Heart left ventricle (tissue), 16 donors: ENCODE measurements at regions not wholly inside any gene's neighbourhood (a gene's known extent, or its start where the extent isn't known, plus 50 kb on each side); places are given as distances from the start of the nearest gene placed in this dataset.
"Not testable (repeated sequence)": the region's sequence is repeated elsewhere in the genome, so short reads cannot be mapped to it uniquely, and the experiment has no call there.

ENCODE experiments used
- ATAC-seq, 4 donors: fragments of 200-7000 bp; cut with Tn5 transposase; one replicate each; pipeline ENCODE4 v1.9.1; 2020 to 2022; ENCODE audit warnings: moderate library complexity in 4 of 4, mild to moderate bottlenecking in 3 of 4, moderate number of reproducible peaks in 1 of 4
- DNase-seq, 5 donors: peaks; one replicate each; pipeline ENCODE4 v3.0.0-alpha.2; 2020
- H3K27ac ChIP-seq, 12 donors: fragments of 200-600 bp; sonication (generic) in 4 of 12; one replicate each; pipeline versions ENCODE4 v1.5.0 to v1.8.0; 2016 to 2022; ENCODE audit warnings: mild to moderate bottlenecking in 2 of 12
- H3K27me3 ChIP-seq, 9 donors: fragments of 200-600 bp; sonication (generic) in 2 of 9; one replicate each; pipeline versions ENCODE4 v1.5.1 to v1.8.0; 2016 to 2022; ENCODE audit warnings: mild to moderate bottlenecking in 3 of 9
- H3K36me3 ChIP-seq, 9 donors: fragments of 200-600 bp; sonication (generic) in 2 of 9; one replicate each; pipeline versions ENCODE4 v1.5.0 to v1.8.0; 2018 to 2022; ENCODE audit warnings: mild to moderate bottlenecking in 2 of 9
- H3K4me1 ChIP-seq, 12 donors: fragments of 200-600 bp; sonication (generic) in 4 of 12; one replicate each; pipeline versions ENCODE4 v1.5.0 to v1.8.0; 2016 to 2022; ENCODE audit warnings: mild to moderate bottlenecking in 3 of 12
- H3K4me3 ChIP-seq, 12 donors: fragments of 200-600 bp; sonication (generic) in 4 of 12; one replicate each; pipeline versions ENCODE4 v1.5.0 to v1.8.0; 2017 to 2022; ENCODE audit warnings: mild to moderate bottlenecking in 9 of 12, moderate library complexity in 4 of 12
- H3K9me3 ChIP-seq, 12 donors: fragments of 200-600 bp; sonication (generic) in 4 of 12; one replicate each; pipeline versions ENCODE4 v1.5.0 to v1.8.0; 2016 to 2022; ENCODE audit warnings: mild to moderate bottlenecking in 1 of 12
- CTCF ChIP-seq, 12 donors: fragments of 200-600 bp; sonication (generic) in 4 of 12; IDR thresholded peaks; one replicate each; pipeline versions ENCODE4 v1.5.0 to v1.8.0; 2018 to 2022; ENCODE audit warnings: antibody characterized with exemption in 12 of 12, mild to moderate bottlenecking in 5 of 12
- POLR2A ChIP-seq, 2 donors: fragments of 450-650 bp; IDR thresholded peaks; one replicate each; pipeline ENCODE4 v1.6.1; 2017; ENCODE audit warnings: antibody characterized with exemption in 2 of 2, mild to moderate bottlenecking in 2 of 2, moderate library complexity in 2 of 2
- WGBS, 4 donors: extraction: QIAGEN DNeasy Blood & Tissue Kit in 2 of 4; methylation state at CpG; one replicate each; pipeline versions ENCODE4 v1.1.5 to v1.1.7; 2013 to 2018; 5-methylcytosine and 5-hydroxymethylcytosine counted together
- intact Hi-C, 10 donors: fragments of 100-400 bp; cut with DNase I; formaldehyde crosslinking; loops; one replicate each; pipeline versions ENCODE4 v1.11.1 to v1.14.2; 2022
- donor health status: ischemic (EF 13 %, LVEDD 7.1; RV severe dilation, severe dysfunction).
- donor health status: healthy with polysubstance abuse.
- donor health status: DM: no; HTN: yes; CAD: no.
- donor health status: DM: no; HTN: no; CAD: no.
- donor health status: ischemic (EF 25% LVEDD 6.9; RV normal size, moderate dysfunction).
- donor health status: ischemic (EF 25% LVEDD 5.7; RV mildly dilated, moderate dysfunction).
- donor health status: healthy.
- donor health status: DM: yes; HTN: yes; CAD: no.
- donor health status: ischemic (EF 35%, LVEDD 5.7; RV mildly dilated, moderate dysfunction).
- donor health status: nonischemic (EF 11% LVEDD 7.7; RV severe dilation, severe dysfunction).
- donor health status: DM: yes; HTN: yes; CAD: no.
- donor health status: PGD.
- donor health status: ischemic (EF 29% LVEDD 5.4; RV normal size, mild dysfunction).
- donor health status: nonischemic (EF 23%, LVEDD 6.1; RV moderate dilation, normal function).

- Histone ChIP-seq H3K27me3 (no peaks in the 10 kb centered on the region), H3K27ac (no peak overlapping the region), H3K36me3 (no peaks in the 10 kb centered on the region), H3K4me1 (peaks cover 0 to 4% (median under 1%) of the 10 kb centered on the region in 12 donors), H3K4me3 (no peak overlapping the region), H3K9me3 (no peaks in the 10 kb centered on the region)
- TF ChIP-seq CTCF (IDR thresholded peaks at IDR 0.05) (peak in 1 of 12 donors; percentile 3), POLR2A (IDR thresholded peaks at IDR 0.05) (no peak)
- ATAC-seq: no peak
- DNase-seq: no peak
- intact Hi-C loops: no loop called here
- WGBS, 4 donors: 72 to 85% (median 74%) methylated on average over 5 of the region's 5 CpGs
Measured at GRCh38 chr4:98828801-98829200, 100.1 kb downstream of the EIF4E start.

DNA sequence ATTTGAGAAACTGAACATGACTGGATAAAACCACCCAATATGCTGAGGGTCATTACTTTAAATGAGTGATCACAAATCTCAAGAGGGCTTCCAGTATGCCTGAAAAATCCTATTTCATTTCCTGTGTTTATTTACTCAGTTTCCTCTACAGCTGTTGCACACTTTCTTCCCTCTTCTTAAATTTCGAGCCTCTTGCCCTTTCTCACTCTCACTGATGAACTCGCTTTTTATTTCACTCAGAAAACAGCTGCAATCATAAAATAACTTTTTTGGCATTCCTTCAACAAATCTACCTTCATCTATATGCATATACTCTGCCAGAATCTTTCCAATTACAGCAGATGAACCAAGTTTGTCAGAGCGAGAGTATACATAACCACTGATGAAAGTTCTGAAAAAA, 101.3 kb downstream of the EIF4E start:
- 59 to 71% (median 70%) methylated on average over 3 of the region's 3 CpGs for WGBS, 4 donors
- H3K27ac ChIP-seq: no peak overlapping the region
- no peak for DNase-seq
- H3K27me3 ChIP-seq: no peaks in the 10 kb centered on the region
- intact Hi-C loops: no loop called here
- H3K9me3 ChIP-seq: no peaks in the 10 kb centered on the region
- no peaks in the 10 kb centered on the region for H3K4me1 ChIP-seq
- no peaks in the 10 kb centered on the region for H3K36me3 ChIP-seq
- no peak for ATAC-seq
- H3K4me3 ChIP-seq: no peak overlapping the region
- TF ChIP-seq CTCF (IDR thresholded peaks at IDR 0.05): no peak
- no peak for TF ChIP-seq POLR2A (IDR thresholded peaks at IDR 0.05)

DNA sequence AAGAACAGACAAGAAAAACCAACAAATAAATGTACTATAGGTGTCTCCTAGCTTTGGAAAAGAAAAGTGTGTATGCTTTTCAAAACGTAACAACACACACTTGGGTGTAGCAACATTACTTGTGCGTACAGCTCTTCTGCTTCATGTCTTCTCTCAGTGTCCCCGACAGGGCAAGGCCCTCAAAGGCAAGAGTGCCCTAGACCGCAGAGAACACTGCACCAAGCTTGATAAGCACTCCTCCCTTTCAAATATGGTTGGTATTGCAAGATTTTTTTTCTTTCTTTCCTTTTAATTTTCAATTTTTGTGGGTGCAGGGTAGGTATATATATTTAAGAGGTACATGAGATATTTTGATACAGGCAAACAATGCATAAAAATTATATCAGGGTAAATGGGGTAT, 106.8 kb downstream of the EIF4E start:
- H3K27ac ChIP-seq: no peak overlapping the region
- WGBS, 4 donors: 59 to 69% (median 65%) methylated on average over 4 of the region's 4 CpGs
- H3K9me3 ChIP-seq: no peaks in the 10 kb centered on the region
- H3K27me3 ChIP-seq: no peaks in the 10 kb centered on the region
- TF ChIP-seq POLR2A (IDR thresholded peaks at IDR 0.05) (no peak), CTCF (IDR thresholded peaks at IDR 0.05) (no peak)
- DNase-seq: no peak
- no peak overlapping the region for H3K4me3 ChIP-seq
- intact Hi-C loops: no loop called here
- H3K36me3 ChIP-seq: no peaks in the 10 kb centered on the region
- no peaks in the 10 kb centered on the region for H3K4me1 ChIP-seq
- peak in 1 of 4 donors; percentile 39 for ATAC-seq

DNA sequence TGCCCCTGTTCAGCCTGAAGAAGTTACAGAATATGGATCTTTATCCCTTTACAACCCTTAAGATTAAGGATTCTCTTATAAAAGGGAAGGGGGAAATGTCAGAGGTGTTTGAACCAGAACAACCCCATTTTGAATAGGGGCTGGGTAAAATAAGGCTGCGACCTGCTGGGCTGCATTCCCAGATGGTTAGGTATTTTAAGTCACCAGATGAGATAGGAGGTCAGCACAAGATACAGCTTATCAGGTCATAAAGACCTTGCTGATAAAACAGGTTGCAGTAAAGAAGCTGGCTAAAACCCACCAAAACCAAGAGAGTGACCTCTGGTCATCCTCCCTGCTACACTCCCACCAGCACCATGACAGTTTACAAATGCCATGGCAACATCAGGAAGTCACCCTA, 110.8 kb downstream of the EIF4E start:
- H3K4me1 ChIP-seq, H3K4me3 ChIP-seq, H3K9me3 ChIP-seq, DNase-seq, H3K27ac ChIP-seq, ATAC-seq, H3K36me3 ChIP-seq, intact Hi-C loops, H3K27me3 ChIP-seq: not testable (repeated sequence)
- 40 to 56% (median 50%) methylated on average over 1 of the region's 1 CpG for WGBS, 4 donors

DNA sequence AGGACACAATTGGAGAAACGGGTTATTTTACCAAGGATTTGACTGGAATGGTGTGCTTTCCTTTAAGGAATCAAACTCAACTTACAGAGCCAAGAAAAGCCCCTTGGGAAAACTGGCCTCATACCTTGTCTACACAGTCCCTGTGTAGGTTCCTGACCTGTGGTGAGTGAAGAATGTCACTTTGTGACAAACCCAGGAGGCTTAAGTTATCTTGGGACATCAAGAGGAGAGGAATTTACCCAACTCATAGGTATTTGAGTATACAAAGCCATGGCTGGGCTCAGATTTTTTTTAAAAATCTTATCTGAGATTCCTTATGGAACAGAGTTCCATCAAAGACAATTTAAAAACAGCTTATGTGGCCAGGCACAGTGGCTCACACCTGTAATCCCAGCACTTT, 112.1 kb downstream of the EIF4E start:
- intact Hi-C loops: no loop called here
- ATAC-seq (no peak), DNase-seq (no peak)
- Histone ChIP-seq H3K4me1 (no peaks in the 10 kb centered on the region), H3K36me3 (no peaks in the 10 kb centered on the region), H3K27me3 (no peaks in the 10 kb centered on the region), H3K9me3 (peaks cover 0 to 8% (median 0%) of the 10 kb centered on the region in 12 donors), H3K27ac (no peak overlapping the region), H3K4me3 (no peak overlapping the region)
- no peak for TF ChIP-seq POLR2A (IDR thresholded peaks at IDR 0.05)
- no peak for TF ChIP-seq CTCF (IDR thresholded peaks at IDR 0.05)
- WGBS, 4 donors: 75 to 82% (median 80%) methylated on average over 1 of the region's 1 CpG
